HG03571 (cell line): ENCODE measurements at regions not wholly inside any gene's neighbourhood (a gene's known extent, or its start where the extent isn't known, plus 50 kb on each side); places are given as distances from the start of the nearest gene placed in this dataset.
"Not testable (repeated sequence)": the region's sequence is repeated elsewhere in the genome, so short reads cannot be mapped to it uniquely, and the experiment has no call there.

Experiments used
- ATAC-seq: cut with Tn5 transposase; IDR thresholded peaks from one replicate; pipeline ENCODE4 v1.9.1; 2021; ENCODE audit not compliant: unreplicated experiment

DNA sequence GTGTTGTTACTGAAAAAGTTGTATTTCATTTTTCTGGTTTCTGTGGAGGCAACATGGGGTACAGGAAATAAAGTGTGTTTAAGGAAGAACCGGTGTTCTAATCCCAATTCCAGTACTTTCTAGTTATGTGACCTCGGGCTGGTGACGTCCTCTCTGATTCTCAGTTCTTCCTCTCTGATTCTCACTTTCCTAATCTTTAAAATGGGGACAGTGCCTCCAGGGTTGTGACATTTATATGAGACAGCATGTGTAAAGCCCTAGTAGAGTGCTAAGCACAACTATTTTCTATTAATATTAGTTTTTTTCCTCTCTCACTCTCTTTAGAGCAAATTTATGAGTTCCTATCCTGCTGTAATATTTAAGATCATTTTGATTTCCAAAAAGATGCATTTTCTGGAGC is 50.9 kb upstream of the PTPDC1 start:
- no peak for ATAC-seq

DNA sequence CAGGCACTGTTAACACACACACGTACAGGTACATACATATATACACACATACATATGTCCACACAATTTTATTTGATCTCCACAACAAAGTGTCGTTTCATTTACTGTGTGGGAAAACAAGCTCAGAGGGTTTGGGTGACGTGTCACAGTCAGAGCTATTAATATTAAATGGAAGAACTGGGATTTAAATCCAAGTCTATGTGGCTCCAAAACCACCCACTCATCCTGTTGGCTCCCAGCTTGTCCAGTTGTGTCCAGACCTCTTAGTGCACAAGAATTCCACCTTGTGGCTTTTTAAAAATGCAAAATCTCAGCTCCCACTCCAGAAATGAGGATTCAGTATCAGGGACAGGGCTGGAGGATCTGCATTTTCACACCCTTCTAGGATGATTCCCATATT is 52.3 kb upstream of the PTPDC1 start:
- ATAC-seq, result no peak

DNA sequence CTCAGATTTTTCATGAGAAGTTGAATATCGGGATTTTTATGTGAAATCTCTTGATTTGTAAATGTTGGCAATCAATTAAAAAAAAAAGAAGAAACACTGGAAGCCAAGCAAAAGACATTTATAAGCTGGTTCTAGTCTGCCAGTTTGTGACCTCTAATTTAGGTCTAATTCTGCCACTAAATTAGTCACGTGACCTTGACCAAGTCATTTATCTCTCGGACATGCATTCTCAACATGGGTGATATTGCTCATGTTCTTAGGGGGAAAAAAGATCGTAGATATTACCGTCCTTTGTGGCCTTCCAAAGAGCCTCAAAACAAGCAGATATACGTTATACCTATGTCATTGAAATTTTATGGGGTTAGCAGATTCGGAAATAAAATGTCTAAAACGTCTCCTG is 52.9 kb upstream of the PTPDC1 start:
- no peak for ATAC-seq

DNA sequence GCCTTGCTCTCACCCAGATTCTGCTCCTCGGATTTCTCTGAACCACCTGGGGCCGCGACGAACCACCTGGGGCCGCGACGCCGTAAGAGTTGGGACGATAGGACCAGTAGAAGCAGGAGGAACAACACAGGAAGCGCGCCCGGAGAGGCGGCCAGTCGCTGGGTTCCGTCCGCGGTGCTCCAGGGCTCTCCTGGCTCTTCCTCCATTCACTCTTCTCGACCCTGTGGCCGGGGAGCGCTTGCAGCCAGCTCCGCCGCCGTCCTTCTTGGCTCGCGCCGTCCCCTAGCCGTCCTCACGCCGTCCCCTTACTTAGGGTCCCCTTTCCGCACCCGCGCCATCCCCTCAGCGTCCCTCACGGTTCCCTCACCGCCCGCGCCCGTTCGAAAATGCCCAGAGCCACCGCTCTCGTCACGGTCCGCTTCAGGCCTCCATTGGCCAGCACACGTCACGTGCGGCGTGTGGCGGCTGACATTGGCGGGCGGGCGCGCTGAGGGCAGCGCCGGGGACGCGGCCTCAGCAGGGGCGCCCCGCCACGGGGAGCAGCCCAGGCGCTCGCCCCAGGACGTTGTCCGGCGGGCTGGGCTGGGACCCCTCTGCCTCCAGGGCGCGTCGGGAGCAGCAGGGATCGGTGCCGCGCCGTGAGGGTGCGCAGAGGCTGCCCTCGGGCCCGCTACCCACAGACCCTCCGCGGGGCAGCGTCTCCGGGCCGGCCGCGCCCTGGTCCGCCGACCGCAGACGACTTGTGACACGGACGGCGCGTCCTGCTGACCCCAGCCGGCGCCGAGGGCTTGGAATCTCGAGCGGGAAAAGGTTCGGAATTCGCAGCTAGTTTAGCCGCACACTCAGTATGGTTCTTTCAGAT is 53.7 kb upstream of the PTPDC1 start:
- peak; percentile 96 for ATAC-seq

DNA sequence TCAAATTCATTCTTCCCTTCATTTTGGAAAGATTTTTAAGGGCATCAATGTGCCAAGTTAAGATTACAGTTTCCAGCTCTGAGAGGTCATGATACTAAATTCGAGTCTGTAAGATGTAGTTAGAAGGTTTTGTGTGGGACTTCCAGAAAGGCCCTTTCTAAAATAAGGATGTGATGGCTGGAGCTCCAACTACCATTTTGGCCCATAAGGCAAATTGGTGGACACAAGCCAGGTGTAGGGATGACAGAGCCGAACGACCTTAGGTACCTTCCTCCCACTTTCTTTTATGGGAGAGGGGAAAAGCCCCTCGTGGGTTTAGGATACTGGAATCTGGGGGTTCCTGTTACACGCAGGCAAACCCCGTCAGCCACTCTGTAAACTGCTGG is 54.3 kb upstream of the PTPDC1 start:
- ATAC-seq, result no peak

DNA sequence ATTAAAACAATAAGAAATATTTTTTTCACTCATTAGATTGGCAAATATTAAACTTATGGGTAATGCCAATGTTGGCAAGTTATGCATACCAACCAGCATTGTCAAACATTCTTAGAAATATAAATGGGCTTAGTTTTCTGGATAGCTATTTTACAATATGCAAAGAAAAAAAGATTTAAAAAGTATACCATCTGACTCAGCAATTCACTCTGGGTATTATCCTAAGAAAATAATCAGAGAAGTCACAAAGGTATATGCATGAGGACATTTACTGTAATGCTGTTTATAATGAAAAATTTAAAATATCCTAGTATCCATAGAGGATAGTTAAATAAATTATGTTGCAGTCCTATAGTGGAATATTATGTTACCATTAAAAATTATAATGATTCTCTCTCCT is 57.4 kb upstream of the PTPDC1 start:
- no peak for ATAC-seq

DNA sequence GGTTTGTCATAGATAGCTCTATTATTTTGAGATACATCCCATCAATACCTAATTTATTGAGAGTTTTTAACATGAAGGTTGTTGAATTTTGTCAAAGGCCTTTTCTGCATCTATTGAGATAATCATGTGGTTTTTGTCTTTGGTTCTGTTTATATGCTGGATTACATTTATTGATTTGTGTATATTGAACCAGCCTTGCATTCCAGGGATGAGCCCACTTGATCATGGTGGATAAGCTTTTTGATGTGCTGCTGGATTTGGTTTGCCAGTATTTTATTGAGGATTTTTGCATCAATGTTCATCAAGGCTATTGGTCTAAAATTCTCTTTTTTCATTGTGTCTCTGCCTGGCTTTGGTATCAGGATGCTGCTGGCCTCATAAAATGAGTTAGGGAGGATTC is 61.8 kb upstream of the PTPDC1 start:
- ATAC-seq, result not testable (repeated sequence)

DNA sequence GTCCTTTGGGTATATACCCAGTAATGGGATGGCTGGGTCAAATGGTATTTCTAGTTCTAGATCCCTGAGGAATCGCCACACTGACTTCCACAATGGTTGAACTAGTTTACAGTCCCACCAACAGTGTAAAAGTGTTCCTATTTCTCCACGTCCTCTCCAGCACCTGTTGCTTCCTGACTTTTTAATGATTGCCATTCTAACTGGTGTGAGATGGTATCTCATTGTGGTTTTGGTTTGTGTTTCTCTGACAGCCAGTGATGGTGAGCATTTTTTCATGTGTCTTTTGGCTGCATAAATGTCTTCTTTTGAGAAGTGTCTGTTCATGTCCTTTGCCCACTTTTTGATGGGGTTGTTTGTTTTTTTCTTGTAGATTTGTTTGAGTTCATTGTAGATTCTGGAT is 63.4 kb upstream of the PTPDC1 start:
- not testable (repeated sequence) for ATAC-seq

DNA sequence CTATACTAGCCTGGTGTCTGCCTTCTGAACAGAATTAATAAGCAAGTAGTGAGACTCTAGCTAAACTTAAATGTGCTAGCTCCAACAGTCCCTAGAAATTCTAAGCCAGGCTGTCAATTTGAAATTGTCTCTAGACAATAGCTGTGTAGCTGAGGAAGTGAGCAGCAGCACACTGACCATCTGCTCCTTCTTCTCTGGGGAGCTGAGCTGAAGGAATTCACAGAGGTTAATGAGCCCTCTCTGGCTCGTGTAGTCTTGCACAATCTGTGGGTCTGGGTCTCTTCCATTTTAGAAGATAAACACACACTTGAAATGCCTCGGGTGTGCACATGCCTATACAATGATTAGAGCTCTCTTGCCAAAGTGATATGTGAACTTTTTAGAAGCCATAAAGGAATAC is 63.5 kb upstream of the BARX1 start:
- no peak for ATAC-seq

DNA sequence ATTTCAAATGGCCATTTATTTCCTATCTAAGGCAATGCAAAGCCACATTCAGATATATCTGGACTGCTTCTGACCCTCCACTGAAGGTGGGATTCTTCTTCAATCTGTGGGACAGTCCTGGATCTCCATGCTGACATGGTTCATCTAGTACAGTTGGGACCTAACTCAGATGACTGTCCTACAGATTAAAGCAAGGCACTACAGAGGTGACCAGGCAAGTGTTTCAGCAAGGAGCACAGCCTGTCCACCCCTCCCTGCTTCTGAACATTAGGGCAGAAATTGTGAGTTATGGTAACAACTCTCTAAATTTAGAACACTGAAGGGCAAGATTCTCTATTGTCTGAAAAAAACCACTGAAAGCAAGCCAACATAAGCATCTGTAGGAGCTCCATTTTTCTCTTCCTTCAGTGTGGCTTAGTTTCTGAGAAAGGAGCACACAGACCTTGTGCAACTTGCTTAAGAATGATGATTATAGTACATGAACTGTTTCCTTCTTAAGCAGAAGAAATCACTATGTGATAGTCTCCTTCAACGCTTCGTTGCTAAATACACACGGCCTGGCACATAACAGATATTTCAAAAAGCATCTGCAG is 62.9 kb upstream of the BARX1 start:
- ATAC-seq, result no peak

DNA sequence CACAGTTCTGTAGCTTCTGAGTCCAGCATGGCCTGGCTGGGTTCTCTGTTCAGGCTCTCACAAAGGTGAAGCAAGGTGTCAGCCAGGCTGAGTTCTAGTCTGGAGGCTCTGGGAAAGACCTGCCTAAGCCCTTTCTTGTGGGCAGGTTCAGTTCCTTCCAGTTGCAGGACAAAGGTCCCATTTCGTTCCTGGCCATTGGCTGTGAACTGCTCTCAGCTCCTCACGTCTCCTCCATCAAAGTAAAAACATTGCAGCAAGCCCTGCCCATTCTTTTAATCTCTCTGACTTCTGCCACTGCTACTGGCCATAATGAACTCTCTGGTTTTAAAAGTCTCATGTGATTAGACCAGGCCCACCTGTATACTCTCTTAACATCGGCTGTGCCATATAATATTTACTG is 61.6 kb upstream of the BARX1 start:
- ATAC-seq, result no peak

DNA sequence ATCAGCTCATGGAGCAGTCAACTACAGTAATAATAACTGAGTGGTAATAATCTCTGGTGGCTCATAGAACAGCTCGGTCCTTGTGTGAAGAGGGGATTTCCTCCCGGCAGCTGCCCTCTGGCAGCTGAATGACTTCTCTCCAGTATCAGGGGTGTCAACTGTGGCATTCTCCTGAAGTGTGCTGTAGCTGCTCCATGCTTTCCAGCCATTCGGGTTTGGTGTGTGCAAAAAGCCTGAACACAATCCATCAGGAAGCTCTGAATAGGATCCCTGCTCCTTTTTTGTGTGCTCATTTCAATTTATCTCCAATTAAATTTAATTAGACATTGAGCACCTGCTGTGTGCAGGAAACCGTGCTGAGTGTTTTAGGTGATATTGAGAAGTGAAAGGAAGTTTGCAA is 59.8 kb upstream of the BARX1 start:
- ATAC-seq, result no peak

DNA sequence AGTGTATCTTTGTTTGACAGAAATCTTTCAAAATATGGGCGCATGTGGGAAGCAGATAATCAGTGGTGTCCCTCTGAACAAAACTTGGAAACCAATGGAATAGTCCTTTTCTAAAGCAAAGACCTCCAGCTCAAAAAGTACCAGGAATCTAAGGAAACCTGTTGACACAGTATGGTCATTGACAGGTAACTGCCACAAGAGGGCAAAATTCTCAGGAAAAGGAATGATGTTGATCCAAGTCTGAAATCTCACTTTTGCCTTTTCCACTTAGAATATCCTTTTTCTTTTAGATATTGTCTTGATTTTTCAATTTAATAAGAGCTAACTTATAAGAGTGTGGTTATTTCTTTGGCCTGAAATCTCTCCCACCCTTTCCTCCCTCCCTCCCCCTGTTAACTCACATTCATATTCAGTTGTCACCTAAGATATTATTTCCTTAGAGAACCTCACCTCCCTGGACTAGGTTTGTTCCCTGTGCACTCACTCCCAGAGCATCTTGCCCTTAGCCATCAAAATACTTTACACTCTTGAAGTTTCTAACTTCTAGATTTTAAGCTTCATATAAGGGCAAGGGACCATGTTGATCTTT is 59.0 kb upstream of the BARX1 start:
- ATAC-seq, result no peak

DNA sequence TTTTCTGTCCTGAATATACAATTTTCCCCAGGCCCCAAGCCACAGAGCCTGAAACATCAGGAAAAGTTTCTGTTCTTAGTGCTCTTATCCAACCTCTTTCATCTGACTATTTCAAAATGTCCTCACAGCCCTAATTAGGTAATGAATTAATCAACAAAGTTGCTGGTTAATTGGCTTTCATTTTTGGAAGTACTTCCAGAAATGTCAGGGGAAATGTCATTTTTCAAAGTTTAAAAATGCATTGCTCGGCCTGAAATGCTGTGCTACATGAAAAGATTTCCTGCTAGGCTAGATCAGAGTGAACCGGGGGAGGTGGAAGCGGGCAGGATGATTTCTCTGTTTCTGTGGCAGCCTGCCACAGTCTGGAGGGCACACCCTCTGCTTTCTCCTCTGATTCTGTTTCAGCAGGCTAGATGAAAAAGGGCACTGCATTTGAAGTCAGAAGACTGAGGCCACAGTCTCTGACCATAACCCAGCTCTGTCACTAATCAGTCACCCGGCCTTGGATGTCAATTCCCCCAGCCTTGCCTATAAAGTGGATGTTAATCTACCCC is 55.9 kb upstream of the BARX1 start:
- ATAC-seq, result no peak

DNA sequence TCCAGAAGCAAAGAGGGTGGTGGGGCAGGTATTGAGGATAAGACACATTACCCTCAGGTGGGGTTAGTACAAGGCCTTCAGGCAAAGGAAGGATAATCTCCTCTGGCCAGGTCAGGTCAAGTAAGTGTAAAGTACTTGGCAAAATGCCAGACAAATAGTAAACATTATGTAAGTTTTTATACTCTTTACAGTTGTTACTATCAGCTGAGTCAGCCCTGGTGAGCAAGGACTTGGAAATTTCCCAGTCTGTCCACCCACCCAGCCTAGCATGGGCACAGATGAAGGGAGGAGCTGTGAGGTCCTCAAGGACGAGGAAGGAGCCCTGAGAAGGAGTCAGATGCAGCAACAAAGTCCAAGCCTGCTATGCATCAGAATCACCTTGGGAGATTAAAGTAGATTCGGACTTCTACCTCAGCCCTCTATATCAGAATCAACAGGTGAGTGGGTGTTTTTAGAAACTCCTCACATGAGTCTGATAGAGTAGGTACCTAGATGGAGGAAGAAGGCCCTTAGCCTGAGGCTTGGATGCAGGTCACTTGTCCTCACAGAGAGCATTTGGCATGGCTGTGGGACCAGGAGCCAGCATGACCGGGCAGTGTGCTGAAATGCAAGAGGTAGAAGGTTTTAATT is 50.2 kb upstream of the BARX1 start:
- ATAC-seq, result no peak
